Cerebellar cortex (tissue), 1 donor: ENCODE measurements at regions not wholly inside any gene's neighbourhood (a gene's known extent, or its start where the extent isn't known, plus 50 kb on each side); places are given as distances from the start of the nearest gene placed in this dataset.

Experiments
- DNase-seq: peaks from one replicate; pipeline ENCODE4 v3.0.0-alpha.2; 2015; ENCODE audit warnings: low spot score

DNA sequence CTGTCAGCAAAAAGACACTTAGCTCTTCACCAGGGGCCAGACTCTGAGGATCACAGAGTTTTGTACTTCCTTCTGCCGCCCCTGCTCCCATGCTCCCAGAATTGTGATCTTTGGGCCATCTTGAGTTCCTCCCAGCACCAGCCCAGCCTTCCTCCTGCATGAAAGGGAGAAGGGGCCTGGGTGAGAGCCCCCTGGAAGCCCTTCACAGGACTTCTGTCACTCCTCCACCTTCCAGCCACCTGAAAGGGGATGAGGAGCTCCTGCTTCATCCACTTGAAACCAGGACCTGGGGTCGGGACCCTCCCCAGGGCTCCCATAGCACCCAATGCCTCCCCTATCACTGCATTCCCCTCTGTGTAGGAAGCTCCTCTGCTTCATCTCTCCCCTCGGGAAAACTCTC, 174.2 kb downstream of the BUD13 start:
- DNase-seq = no peak

DNA sequence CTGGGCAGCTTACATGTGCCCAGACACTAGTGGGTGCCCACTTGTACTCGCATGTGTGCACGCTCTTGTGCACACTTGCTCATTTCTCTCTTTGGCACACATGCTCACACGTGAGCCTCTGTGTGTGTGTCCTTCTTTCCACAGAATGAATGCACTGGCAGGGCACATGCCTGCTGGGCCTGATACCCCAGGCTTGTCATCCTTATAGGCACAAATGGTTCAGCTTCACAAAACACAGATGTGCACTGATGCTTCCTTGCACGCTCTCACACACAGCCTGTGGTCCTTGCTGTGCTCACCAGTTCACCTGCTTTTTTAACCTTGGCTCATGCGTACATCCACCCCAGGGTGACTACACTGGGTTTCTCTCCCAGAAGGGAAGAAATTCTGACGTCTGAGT, 174.8 kb downstream of the BUD13 start:
- no peak for DNase-seq

DNA sequence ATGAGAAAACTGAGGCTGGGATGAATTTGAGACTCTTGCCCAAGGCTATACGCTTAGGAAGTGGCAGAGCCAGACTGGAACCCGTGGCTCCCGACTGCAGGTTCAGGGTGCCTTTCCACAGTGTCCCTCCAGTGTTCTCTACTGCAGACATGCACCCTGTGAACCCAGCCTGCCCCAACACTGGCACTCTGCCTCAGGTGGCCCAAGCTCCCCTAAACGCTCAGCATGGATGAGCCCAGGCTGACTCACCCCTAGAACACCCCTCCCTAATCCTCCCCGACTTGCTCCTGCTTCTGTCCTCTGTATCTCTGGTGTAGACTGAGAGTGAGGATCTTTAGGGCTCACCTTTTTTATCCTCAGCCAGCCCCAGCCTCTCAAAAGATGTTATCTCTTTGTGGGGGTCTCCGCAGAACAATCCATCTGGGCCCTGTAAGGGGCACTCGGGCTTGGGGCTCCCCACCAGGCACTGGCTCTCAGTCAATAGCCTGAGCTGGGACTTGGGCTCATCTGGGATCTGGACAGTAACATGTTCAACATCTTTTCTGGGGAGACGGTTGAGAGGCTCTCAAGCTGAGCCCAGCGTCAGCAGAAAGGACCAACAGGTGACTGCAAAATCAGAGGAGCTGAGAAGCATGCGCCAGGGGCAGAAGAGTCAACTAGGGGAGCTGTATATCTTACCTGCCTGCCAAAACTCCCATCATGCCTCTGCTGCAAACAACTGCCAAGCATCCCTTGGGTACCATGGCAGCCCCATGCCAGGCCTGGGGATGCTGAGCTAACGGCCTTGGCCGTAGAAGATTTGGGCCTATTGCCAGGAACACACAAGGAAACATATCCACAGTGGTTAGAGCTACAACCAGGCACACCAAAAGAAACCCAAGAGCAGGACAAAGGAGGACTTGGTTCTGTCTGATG, 176.2 kb downstream of the BUD13 start:
- no peak for DNase-seq

DNA sequence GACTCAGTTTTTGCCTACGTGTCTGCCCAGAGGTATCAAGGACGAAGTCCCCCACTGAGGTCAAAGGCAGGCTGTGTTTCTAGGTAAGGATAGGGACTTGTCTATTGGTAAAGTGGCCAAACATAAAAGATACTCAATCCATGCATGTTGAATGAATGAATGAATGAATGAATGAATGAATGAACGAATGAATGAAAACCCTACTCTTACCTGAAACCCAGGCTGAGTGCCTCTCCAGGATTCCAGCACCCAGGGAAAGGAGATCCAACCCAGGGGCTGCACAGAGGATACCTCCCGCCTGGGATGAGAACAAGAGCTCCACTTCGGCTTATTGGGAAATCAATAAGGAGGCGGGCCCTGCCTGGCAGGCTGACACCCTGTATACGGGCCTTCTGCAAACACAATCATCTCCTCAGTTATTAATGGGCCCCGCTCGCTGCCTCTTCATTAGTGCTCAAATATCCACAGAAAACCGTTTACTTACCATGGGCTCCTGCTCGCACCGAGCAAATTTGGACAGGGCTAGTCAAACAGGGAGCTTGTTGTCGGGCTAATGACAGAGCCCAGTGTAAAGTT, 177.4 kb downstream of the BUD13 start:
- DNase-seq = no peak

DNA sequence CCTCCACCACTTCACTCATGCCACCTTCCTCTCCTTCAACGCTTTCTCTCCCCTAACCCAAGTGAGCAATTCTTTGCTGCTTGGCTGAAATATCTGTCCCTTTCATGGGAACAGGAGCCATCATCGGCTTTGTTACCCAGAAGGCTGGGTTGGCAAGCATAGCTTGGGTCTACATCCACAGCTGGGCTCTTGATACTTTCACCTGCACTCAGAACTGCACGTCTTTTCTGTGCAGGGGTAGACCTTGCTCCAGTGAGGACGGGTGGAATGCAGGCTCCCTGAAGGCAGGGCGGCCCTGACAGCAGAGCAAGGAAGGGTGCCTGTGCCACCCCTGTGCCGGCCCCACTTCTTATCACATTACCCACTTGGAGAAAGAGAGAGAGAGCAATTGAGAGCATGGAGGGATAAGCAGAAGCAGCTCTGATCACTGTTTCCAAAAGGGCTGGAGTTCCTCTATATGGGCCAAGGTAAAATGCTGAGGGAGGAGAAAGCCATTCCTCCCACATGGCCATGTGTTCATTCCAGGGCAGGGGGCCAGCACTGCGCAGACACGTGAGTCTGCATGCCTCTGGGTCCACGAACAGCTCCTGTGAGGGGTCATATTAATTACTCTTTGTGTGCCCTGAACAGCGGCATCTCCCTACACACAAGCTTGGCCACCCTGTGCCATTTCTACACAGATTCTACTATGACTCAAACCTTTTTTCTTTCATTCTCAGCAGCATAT, 181.8 kb downstream of the BUD13 start:
- DNase-seq = peak; percentile 22

DNA sequence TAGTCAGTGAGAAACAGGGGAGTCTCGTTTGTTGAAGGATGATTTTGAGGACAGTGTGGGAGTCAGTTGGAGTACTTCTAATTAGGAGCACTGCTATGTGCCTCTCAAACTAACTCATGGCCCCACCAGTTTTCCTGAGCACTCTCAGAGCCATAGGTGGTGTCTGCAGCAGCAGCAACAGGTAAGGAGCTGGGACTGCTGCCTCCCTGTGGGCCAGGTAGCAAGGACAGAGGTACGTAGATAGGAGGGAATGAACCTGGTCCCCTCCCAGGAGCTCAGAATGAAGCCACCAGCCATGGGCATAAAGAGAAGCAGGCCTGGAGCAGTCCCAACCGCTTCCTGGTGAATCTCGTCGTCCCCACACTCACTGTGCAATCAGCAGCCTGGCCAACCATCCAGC, 183.4 kb downstream of the BUD13 start:
- no peak for DNase-seq

DNA sequence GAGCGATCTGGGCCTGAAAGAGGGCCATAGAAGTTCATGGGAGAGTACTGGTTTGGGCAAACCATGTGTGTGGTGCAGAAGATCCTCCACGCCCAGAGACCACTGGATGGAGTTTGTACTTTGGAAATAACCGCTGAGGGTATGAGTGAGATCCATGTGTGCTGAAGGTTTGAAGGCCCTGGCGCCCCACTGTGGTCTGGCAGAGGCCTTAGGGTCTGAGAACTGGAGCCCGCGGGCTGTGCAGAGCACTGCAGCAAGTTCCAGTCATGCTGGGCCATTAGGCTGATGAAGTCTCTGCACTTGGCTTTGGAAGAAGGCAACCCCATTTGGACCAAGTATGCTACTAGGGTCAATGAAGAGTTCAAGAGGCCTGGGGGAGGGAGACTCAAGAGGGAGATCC, 186.4 kb downstream of the BUD13 start:
- DNase-seq = no peak

DNA sequence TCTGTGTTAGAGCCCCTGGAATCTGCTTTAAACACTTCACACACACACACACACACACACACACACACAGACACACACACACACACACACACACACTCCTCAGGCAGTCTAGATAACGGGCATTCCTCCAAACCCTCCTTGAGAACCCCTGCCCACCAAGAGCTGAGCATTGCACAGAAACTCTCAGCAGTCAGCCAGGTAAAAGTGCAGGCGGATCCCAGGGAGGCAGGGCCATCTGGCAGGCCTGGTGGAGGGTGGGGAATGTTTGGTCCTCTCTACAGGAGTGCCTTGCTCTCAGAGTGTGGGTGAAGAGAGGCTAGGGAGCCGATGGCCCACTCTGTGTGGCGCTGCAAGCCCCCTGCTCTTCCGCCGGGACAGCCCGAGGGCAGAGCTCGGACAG, 190.2 kb downstream of the BUD13 start:
- DNase-seq = no peak

DNA sequence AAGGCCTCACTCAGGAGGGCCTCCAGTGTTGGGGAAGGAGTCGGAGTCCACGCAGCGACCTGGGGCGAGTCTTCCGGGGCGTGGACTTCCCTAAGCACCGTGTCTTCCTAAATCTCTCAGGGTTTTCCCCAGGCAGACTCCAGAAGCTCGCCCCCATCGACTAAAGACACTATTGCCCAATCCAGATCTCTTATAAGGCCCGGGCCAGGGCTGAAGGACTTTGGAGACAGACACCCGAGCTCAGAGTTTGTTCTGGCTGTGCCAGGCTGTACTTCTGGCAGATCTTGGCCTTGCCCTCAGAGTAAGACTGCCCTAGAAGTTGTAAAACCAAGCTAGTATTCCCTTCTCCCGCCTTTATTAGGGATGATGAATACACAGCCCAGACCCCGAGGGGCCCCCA, 191.4 kb downstream of the BUD13 start:
- DNase-seq = no peak

DNA sequence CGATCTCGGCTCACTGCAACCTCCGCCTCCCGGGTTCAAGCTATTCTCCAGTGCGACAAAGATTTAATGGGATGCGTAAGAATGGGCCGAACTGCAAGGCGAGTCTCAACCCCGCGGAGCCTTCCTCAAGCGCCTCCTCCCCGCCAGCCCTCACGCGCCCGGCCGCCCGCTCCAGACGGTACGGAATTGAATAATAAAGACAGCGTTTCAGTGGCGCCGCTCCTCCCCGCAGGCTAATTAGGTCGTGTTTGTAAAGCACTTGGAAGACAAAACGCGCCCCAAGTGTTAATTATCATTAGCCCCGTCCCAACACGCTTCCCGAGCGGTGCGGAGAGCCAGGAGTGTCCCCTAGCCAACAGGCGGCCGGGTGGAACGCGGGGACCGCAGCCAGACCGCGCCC, 192.0 kb downstream of the BUD13 start:
- DNase-seq = peak; percentile 14

DNA sequence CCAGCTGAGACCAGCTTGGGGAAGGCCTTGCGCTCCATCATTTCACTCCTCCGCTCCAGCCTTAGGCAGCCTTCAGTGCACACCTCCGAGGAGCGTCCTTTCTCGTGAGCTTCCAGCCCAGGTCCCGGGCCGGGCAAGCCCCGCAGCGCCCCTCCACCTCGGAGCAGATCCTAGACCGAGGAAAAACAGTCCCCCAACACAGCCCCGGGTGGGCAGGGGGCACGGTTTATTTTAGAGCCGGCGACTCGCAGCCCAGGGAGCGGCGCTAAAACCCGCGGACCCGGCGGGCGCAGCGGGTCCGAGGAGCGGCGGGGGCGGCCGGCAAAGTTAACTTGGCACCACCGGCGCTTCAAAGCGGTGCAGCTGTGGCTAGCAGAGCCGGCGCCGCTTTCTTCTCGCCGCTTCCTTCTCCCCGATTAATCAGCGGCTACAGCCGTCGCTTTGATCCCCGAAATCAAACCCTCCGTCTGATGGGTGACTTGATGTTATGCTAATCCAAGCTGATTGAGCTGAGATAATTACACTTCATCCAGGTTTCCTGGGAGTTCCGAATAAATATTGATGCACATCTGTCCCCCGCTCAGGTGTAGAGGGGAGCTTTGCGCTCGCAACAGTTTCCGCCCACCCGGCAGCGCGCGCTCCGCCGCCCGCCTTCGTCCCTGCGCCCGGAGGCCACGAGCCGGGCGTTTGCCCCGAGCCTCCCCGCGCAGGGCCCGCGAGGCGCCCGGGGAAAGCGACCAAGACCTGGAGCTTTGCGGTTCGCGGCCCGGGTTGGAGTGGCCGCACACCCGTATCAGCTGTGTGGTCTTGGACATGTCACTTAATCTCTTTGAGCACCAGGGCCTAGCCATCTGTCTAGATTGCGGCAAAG, 192.7 kb downstream of the BUD13 start:
- DNase-seq = no peak

DNA sequence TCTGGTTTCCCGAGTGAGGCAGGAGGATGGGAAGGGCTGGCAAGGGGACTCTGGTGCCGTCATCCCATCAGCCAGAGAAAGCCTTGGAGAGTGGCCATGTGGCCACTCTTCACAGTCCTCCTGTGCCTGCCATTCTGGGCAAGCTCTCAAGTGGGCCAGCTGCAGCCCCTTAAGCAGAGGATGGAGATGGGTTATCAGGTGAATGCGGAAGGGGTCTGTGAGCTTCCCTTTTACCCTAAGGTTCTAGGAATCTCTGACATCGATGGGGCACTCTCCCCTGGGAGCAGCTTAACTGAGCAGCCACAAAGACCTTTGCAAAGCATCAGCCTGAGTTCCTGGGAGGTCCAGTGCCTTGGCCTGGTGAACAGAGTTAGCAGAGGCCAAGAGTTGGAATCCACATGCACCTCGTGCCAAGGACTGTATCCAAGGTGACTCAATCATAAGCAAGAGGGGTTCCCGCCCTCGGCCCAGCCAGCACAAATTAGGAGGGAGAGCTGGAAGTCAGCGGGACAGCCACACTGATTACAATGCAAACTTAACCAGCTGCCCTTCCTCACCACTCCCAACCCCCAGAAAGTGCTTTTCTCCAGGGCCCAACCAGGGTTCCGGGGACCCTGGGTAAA, 193.6 kb downstream of the BUD13 start:
- peak; percentile 42 for DNase-seq

DNA sequence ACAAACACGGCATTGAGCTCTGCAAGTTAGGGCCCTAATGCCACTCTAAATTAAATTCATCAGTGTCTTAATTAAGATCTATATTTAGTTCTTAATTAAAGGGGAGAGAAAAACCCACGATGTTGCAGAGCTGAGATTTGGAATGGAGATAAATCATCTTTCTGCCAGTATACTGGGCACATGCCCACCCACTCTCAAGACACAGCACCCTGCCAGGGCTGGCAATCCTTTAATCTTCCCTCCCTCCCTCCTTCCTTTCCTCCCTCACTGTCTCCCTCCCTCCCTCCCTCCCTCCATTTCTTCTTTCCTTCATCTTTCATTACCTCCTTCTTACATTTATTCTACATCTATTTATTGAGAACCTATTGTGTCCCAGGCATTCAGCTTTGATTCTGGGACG, 194.8 kb downstream of the BUD13 start:
- DNase-seq = no peak

DNA sequence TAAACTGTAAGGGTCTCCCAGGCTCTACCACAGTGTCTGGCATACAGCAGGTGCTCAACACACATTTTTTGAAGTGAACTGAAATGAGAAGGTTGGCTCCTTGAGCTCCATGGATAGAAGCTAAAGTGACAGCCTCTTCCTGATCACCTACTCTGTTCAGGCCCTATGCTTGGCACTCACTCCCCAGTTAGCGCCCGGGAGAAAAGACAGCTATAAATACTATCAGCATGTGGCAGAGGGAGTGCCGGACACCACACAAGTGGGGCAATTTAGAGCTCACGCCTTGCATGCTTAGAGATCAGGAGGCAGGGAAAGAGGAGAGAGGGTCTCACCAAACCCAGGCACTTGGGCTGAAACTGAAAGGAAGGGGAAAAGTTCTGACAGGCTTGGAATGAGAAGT, 195.5 kb downstream of the BUD13 start:
- DNase-seq = no peak

DNA sequence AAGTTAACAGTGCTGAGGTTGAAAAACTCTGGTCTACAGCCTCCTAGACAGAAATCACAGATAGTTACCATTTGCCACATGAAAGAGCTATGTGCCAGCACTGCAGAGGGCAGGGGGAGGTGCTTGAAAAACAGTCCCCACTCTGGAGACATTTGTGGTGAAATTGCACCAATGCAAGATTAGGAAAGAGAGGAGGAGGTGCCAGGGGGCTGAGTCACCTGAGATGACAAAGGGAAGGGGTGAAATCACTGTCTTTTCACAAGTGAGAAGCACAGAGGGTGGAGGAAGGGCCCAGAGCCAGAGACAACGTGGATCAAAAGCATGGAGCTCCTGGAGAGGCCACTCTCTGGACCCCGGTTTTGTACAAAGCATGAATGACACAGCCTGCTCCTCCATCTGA, 196.3 kb downstream of the BUD13 start:
- DNase-seq = no peak

DNA sequence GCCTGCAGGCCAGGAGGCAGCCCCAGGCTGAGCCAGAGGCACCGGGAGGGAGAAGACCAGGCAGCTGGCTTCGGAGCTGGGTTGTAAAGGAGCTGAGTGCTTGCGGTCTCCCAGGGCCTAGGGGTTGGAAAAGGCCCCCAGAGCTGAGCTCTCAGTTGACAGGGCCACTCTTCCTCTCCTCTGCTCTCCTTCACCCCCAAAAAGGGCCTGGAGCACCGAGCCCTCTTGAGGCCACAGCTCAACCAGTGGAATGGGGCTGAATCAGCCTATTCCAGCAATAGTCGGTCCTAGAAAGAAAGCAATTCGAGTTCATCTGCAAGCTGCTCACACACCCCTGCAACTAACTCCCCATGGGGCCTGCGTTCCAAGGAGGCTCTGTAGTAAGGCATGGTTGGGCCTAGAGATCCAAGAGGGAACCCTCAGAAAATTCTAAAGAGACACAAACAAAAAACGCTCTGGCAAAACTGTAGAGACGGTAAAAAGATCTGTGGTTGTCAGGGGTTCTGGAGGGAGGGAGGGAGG, 205.0 kb downstream of the BUD13 start:
- no peak for DNase-seq

DNA sequence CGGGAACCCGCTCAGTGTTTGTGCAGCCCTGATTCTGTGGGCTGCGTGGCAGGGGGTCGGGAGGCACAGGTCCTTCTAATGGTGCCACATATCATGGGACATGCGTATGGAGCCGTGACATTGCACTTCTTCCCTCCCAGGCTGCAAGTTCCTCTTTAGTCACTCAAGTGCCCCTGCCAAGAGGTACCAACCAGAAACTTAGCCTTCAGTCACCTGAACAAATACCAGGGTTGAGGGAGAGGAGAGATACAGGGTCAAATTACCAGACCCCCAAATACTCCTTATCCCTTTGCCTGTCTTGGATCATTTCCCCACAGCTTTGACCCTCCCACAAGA, 209.1 kb downstream of the BUD13 start:
- no peak for DNase-seq

DNA sequence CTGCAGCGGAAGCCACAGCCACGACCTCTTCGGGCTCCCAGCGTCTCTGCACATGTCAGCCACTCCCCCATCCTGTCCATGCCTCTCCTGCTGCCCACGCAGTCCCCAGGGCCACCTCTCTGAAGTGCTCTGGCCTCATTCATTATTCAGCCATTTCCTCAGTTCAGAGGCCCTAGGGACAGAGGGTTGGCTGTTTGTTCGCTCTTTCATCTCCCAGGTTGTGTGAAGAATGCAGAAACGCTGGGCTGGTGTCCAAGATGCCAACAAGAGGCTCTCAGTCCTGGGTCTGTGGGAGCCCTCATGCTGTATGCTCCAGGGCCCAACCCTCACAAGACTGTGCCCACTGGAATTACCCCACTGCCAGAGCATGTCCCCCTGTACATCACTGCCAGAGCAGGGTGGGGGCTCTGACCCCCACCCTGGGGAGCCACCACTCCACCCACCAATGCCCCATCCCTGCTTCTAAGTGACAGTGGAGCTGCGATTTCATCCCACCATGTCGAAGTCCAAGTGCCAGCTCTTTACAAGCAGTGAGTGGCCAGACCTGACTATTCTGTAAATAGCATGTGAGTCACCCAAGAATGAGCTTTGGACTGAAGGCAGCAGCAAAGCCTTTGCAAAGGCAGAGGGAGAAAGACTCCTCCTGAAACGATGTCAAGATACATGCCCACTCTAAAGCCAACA, 209.6 kb downstream of the BUD13 start:
- peak; percentile 18 for DNase-seq

DNA sequence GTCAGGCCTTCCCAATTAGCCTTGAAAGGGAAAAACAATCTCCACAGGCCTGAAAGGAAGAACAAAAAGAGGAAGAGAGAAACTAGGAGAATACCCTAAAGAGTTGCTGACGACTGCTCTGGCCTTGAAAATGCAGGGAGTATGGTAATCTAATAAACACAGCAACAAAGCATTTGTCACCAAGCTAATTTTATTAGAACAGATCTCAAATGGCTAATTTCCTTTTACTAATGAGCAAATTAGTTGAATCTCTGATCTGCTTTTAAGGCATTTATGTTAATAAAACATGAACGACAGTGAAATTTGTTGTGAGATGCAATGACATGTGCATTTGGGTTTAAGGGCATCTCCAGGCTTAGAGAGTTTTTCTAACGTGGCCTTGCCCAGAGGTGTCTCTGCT, 212.2 kb downstream of the BUD13 start:
- no peak for DNase-seq

DNA sequence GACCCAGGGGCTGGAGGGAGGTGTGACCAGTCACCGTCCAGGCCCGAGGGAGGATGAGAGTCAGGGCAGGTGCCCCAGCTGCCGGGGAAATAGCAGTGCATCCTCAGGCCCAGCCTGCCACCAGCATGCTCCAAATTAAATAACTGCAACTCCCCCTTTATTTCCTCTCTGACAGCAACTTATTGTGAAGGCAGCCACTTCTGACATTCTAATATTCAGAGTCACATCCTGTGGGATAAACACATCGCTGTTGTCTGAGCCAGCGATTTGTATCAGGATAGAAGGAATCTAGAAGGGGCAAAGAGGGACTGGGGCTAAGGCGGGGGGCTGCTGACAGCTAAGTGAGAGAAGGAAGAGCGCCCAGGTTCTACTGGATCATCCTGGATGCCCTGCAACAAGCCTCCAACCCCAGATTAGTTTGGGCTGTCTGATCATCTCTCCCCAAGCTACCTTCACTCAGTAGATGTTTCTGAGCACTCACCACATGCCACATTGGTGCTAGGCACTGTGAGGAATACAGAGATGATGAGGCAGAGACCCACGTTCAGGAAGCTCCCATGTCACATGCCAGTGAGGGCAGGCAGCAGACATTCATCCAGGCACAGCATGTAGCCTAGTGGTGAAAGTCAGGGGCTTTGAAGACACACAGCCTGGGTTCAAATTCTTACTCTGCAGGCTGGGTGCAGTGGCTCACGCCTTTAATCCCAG, 214.1 kb downstream of the BUD13 start:
- no peak for DNase-seq
